Activated CD4-positive, alpha-beta T cell treated with anti-CD3 and anti-CD28 coated beads, Interleukin-2, amount 50 U/mL, for 4 hours (primary cell): ENCODE measurements at regions not wholly inside any gene's neighbourhood (a gene's known extent, or its start where the extent isn't known, plus 50 kb on each side); places are given as distances from the start of the nearest gene placed in this dataset.
"Not testable (repeated sequence)": the region's sequence is repeated elsewhere in the genome, so short reads cannot be mapped to it uniquely, and the experiment has no call there.

Experiments
- DNase-seq, 2 experiments: peaks; one replicate each; pipeline ENCODE4 v3.0.0-alpha.2; 2020

GRCh38 chr4:13989501-13989900, 362.0 kb upstream of the BOD1L1 start:
- DNase-seq = no peak

- no peak for DNase-seq
Measured at GRCh38 chr4:13990596-13991589, 363.4 kb upstream of the BOD1L1 start.

- DNase-seq = no peak
Measured at GRCh38 chr4:13992041-13992440, 364.5 kb upstream of the BOD1L1 start.

GRCh38 chr4:13992975-13993520, 365.5 kb upstream of the BOD1L1 start:
- no peak for DNase-seq

- no peak for DNase-seq
Measured at GRCh38 chr4:13994016-13994415, 366.5 kb upstream of the BOD1L1 start.

- DNase-seq = no peak
Measured at GRCh38 chr4:13998850-13999445, 371.4 kb upstream of the BOD1L1 start.

GRCh38 chr4:14000091-14000814, 372.7 kb upstream of the BOD1L1 start:
- DNase-seq = no peak

GRCh38 chr4:14002331-14002730, 374.8 kb upstream of the BOD1L1 start:
- not testable (repeated sequence) for DNase-seq

GRCh38 chr4:14008494-14008893, 381.0 kb upstream of the BOD1L1 start:
- no peak for DNase-seq

- DNase-seq = no peak
Measured at GRCh38 chr4:14018191-14018853, 390.8 kb upstream of the BOD1L1 start.

- DNase-seq = no peak
Measured at GRCh38 chr4:14022456-14022855, 394.9 kb upstream of the BOD1L1 start.

GRCh38 chr4:14023036-14023435, 395.5 kb upstream of the BOD1L1 start:
- DNase-seq = no peak

GRCh38 chr4:14023896-14024295, 396.4 kb upstream of the BOD1L1 start:
- DNase-seq = no peak

- DNase-seq = no peak
Measured at GRCh38 chr4:14025111-14025510, 397.6 kb upstream of the BOD1L1 start.

GRCh38 chr4:14025891-14026290, 398.4 kb upstream of the BOD1L1 start:
- no peak for DNase-seq

- DNase-seq = no peak
Measured at GRCh38 chr4:14028862-14029261, 401.3 kb upstream of the BOD1L1 start.

- no peak for DNase-seq
Measured at GRCh38 chr4:14035076-14035475, 407.6 kb upstream of the BOD1L1 start.

- no peak for DNase-seq
Measured at GRCh38 chr4:14043203-14043602, 415.7 kb upstream of the BOD1L1 start.

- DNase-seq = no peak
Measured at GRCh38 chr4:14046642-14047041, 419.1 kb upstream of the BOD1L1 start.

- no peak for DNase-seq
Measured at GRCh38 chr4:14047840-14048239, 420.3 kb upstream of the BOD1L1 start.

- DNase-seq = no peak
Measured at GRCh38 chr4:14049946-14050345, 422.4 kb upstream of the BOD1L1 start.

- DNase-seq = no peak
Measured at GRCh38 chr4:14053291-14053690, 425.8 kb upstream of the BOD1L1 start.

- DNase-seq = no peak
Measured at GRCh38 chr4:14054391-14054790, 426.9 kb upstream of the BOD1L1 start.
